HCT116 (cell line): ENCODE measurements at regions not wholly inside any gene's neighbourhood (a gene's known extent, or its start where the extent isn't known, plus 50 kb on each side); places are given as distances from the start of the nearest gene placed in this dataset.
"Not testable (repeated sequence)": the region's sequence is repeated elsewhere in the genome, so short reads cannot be mapped to it uniquely, and the experiment has no call there.

ENCODE experiments used
- ATAC-seq: fragments of 200-7000 bp; cut with Tn5 transposase; 2 replicates; pipeline ENCODE4 v1.9.1; 2020; ENCODE audit warnings: mild to moderate bottlenecking, moderate library complexity
- BruUV-seq: library from RNA; stranded (reverse); fragments of 400-500 nt; replicated peaks from 2 replicates; lab custom pipeline; 2021; lab: Mats Ljungman, UMichigan
- CTCF ChIA-PET: fragments of 300-600 bp; sonication (Branson Sonifier 250); formaldehyde crosslinking; loops from one replicate; lab custom pipeline; 2021; ENCODE audit warnings: antibody characterized with exemption; lab: Charles Lee
- POLR2A ChIA-PET: fragments of 300-600, 350-600 bp; sonication (Branson Sonifier 250); formaldehyde crosslinking; loops from one replicate; lab custom pipeline; 2021; ENCODE audit warnings: antibody characterized with exemption; lab: Charles Lee
- RAD21 ChIA-PET, 2 experiments: fragments of 300-600 bp; sonication (Branson Sonifier 250); formaldehyde crosslinking; loops; one replicate each; lab custom pipeline; 2023; ENCODE audit warnings: low total read pairs in 2 of 2; ENCODE audit not compliant: uncharacterized antibody in 2 of 2, unreplicated experiment in 2 of 2, low non-redundant PET in 1 of 2; lab: Charles Lee
- DNase-seq: peaks from one replicate; pipeline ENCODE4 v3.0.0-alpha.2; 2010; ENCODE audit warnings: low read depth, low spot score
- H2AFZ ChIP-seq: fragments of 200-600 bp; shearing (Covaris generic), sonication (generic); 2 replicates; pipeline ENCODE4 v1.6.1; 2017; ENCODE audit warnings: low read depth, mixed run types, mixed read lengths, antibody characterized with exemption, low read length; ENCODE audit not compliant: poor library complexity, severe bottlenecking
- H3K27ac ChIP-seq: 2 replicates; pipeline ENCODE4 v1.5.1; 2012; ENCODE audit warnings: low read depth, low read length
- H3K27me3 ChIP-seq: fragments of 200-600 bp; sonication (generic); 2 replicates; pipeline ENCODE4 v1.6.1; 2016; ENCODE audit warnings: mixed run types, low read length, mixed read lengths; ENCODE audit not compliant: insufficient read depth
- H3K36me3 ChIP-seq, 2 experiments: fragments of 200-500 bp in 1 of 2; fragments of 200-600 bp in 1 of 2; sonication (Bioruptor generic) in 1 of 2; sonication (generic) in 1 of 2; 2 replicates each; pipeline versions ENCODE4 v1.5.1 to v1.6.1; 2014 to 2016; ENCODE audit warnings: low read length in 2 of 2, inconsistent platforms in 1 of 2, mixed read lengths in 1 of 2, mixed run types in 1 of 2; ENCODE audit not compliant: insufficient read depth in 2 of 2, control insufficient read depth in 1 of 2
- H3K4me1 ChIP-seq, 2 experiments: fragments of 200-600 bp in 1 of 2; sonication (generic) in 1 of 2; 2 replicates each; pipeline versions ENCODE4 v1.5.1 to v1.6.1; 2012 to 2017; ENCODE audit warnings: low read length in 2 of 2, inconsistent platforms in 1 of 2, mild to moderate bottlenecking in 1 of 2, mixed read lengths in 1 of 2, mixed run types in 1 of 2, moderate library complexity in 1 of 2; ENCODE audit not compliant: insufficient read depth in 2 of 2, control insufficient read depth in 1 of 2
- H3K4me2 ChIP-seq: fragments of 200-600 bp; sonication (generic); 2 replicates; pipeline ENCODE4 v1.6.1; 2017; ENCODE audit warnings: mixed run types, low read length, mixed read lengths
- H3K4me3 ChIP-seq, 2 experiments: fragments of 200-600 bp in 1 of 2; sonication (generic) in 1 of 2; replicated peaks in 1 of 2; 2 replicates each; pipeline ENCODE4 v1.5.1; 2011 to 2016; ENCODE audit warnings: low read length in 2 of 2, control low read depth in 1 of 2, low read depth in 1 of 2, mild to moderate bottlenecking in 1 of 2, mixed read lengths in 1 of 2, mixed run types in 1 of 2
- H3K79me2 ChIP-seq: fragments of 200-600 bp; sonication (generic); 2 replicates; pipeline ENCODE4 v1.6.1; 2017; ENCODE audit warnings: mild to moderate bottlenecking, mixed run types, low read length, moderate library complexity, mixed read lengths; ENCODE audit not compliant: insufficient read depth
- H3K9ac ChIP-seq: fragments of 200-600 bp; sonication (generic); 2 replicates; pipeline ENCODE4 v1.6.1; 2016; ENCODE audit warnings: low read length, mixed read lengths
- H3K9me2 ChIP-seq: fragments of 200-600 bp; sonication (generic), shearing (Covaris generic); 2 replicates; pipeline ENCODE4 v1.6.1; 2017; ENCODE audit warnings: mixed run types, mild to moderate bottlenecking, moderate library complexity; ENCODE audit not compliant: insufficient read depth
- H3K9me3 ChIP-seq, 2 experiments: fragments of 200-500 bp in 1 of 2; fragments of 200-600 bp in 1 of 2; sonication (Bioruptor generic) in 1 of 2; sonication (generic) in 1 of 2; 2 replicates each; pipeline ENCODE4 v1.6.1; 2014 to 2017; ENCODE audit warnings: low read length in 2 of 2, mixed read lengths in 2 of 2, inconsistent platforms in 1 of 2, low read depth in 1 of 2, mild to moderate bottlenecking in 1 of 2, mixed run types in 1 of 2, moderate library complexity in 1 of 2; ENCODE audit not compliant: control insufficient read depth in 1 of 2, insufficient read depth in 1 of 2
- H4K20me1 ChIP-seq: fragments of 200-600 bp; sonication (generic), shearing (Covaris generic); 2 replicates; pipeline ENCODE4 v1.6.1; 2017; ENCODE audit warnings: mixed run types, mild to moderate bottlenecking, moderate library complexity; ENCODE audit not compliant: insufficient read depth
- EZH2 ChIP-seq: fragments of 200-600 bp; sonication (generic); IDR thresholded peaks from 2 replicates; pipeline ENCODE4 v1.6.1; 2017; ENCODE audit warnings: antibody characterized with exemption, mixed run types
- EZH2phosphoT487 ChIP-seq: fragments of 200-600 bp; IDR thresholded peaks from 2 replicates; pipeline ENCODE4 v1.6.1; 2018; ENCODE audit warnings: antibody characterized with exemption, borderline replicate concordance
- FOSL1 ChIP-seq: IDR thresholded peaks from 2 replicates; pipeline ENCODE4 v1.6.1; 2012; ENCODE audit warnings: low read depth
- POLR2A ChIP-seq: IDR thresholded peaks from 2 replicates; pipeline ENCODE4 v1.7.0; 2011; ENCODE audit warnings: borderline replicate concordance; ENCODE audit not compliant: insufficient read depth, insufficient read length; ENCODE audit errors: extremely low read depth
- REST ChIP-seq: IDR thresholded peaks from 2 replicates; pipeline ENCODE4 v1.6.1; 2012; ENCODE audit warnings: low read depth
- SRF ChIP-seq: IDR thresholded peaks from 2 replicates; pipeline ENCODE4 v1.6.1; 2012; ENCODE audit warnings: low read depth
- TCF7L2 ChIP-seq: IDR thresholded peaks from 2 replicates; pipeline ENCODE4 v1.7.0; 2011; ENCODE audit warnings: borderline replicate concordance, inconsistent platforms; ENCODE audit not compliant: insufficient read depth, insufficient read length; ENCODE audit errors: extremely low read depth
- YY1 ChIP-seq: IDR thresholded peaks from 2 replicates; pipeline ENCODE4 v1.6.1; 2011; ENCODE audit warnings: low read length, low read depth, moderate library complexity, mild to moderate bottlenecking; ENCODE audit not compliant: insufficient replicate concordance; ENCODE audit errors: extremely low read depth
- intact Hi-C: fragments of 100-400 bp; cut with micrococcal nuclease; formaldehyde crosslinking; loops from 2 replicates; pipeline ENCODE4 v1.10.0; 2022
- TF ChIP-seq, protein P1 (sequence below): IDR thresholded peaks from 2 replicates; pipeline ENCODE4 v1.6.1; 2011; ENCODE audit warnings: mild to moderate bottlenecking, low read length, moderate library complexity; ENCODE audit not compliant: insufficient replicate concordance; ENCODE audit errors: extremely low read depth

GRCh38 chr3:96584066-96584465, 230.3 kb upstream of the EPHA6 start:
- H3K79me2 ChIP-seq = no peaks in the 10 kb centered on the region
- POLR2A ChIA-PET = no interaction called here

GRCh38 chr3:96606865-96607264, 207.5 kb upstream of the EPHA6 start:
- H3K4me2 ChIP-seq, BruUV-seq, H3K9me2 ChIP-seq, CTCF ChIA-PET, H4K20me1 ChIP-seq, H3K79me2 ChIP-seq, H3K9ac ChIP-seq, intact Hi-C loops, H3K27me3 ChIP-seq, H3K9me3 ChIP-seq, H2AFZ ChIP-seq, DNase-seq, H3K27ac ChIP-seq, RAD21 ChIA-PET, ATAC-seq, POLR2A ChIA-PET, H3K36me3 ChIP-seq, H3K4me3 ChIP-seq, H3K4me1 ChIP-seq: not testable (repeated sequence)

More at GRCh38 chr3:96584066-96584465, 230.3 kb upstream of the EPHA6 start:
- Histone ChIP-seq H3K36me3 (no peaks in the 10 kb centered on the region), H3K9me2 (no peaks in the 10 kb centered on the region), H3K4me1 (no peaks in the 10 kb centered on the region), H3K4me3 (no peak overlapping the region), H3K4me2 (no peak overlapping the region), H3K27ac (no peak overlapping the region), H3K27me3 (no peaks in the 10 kb centered on the region), H2AFZ (no peak overlapping the region), H3K9ac (no peak overlapping the region), H4K20me1 (no peaks in the 10 kb centered on the region), H3K9me3 (peaks cover 0 to 14% of the 10 kb centered on the region in 2 experiments; a peak in 2 of 4 replicates)
- DNase-seq (no peak), ATAC-seq (no peak)
- BruUV-seq = no TSS peak
- intact Hi-C loops = no loop called here
- CTCF ChIA-PET = no interaction called here
- RAD21 ChIA-PET = no interaction called here
- TF ChIP-seq EZH2 = no peak
- TF ChIP-seq YY1 = no peak
- no peak for TF ChIP-seq EZH2phosphoT487
- no peak for TF ChIP-seq SRF
- no peak for TF ChIP-seq REST
- no peak for TF ChIP-seq TCF7L2
- no peak for TF ChIP-seq FOSL1
- TF ChIP-seq POLR2A = no peak
- TF ChIP-seq, protein P1, sequence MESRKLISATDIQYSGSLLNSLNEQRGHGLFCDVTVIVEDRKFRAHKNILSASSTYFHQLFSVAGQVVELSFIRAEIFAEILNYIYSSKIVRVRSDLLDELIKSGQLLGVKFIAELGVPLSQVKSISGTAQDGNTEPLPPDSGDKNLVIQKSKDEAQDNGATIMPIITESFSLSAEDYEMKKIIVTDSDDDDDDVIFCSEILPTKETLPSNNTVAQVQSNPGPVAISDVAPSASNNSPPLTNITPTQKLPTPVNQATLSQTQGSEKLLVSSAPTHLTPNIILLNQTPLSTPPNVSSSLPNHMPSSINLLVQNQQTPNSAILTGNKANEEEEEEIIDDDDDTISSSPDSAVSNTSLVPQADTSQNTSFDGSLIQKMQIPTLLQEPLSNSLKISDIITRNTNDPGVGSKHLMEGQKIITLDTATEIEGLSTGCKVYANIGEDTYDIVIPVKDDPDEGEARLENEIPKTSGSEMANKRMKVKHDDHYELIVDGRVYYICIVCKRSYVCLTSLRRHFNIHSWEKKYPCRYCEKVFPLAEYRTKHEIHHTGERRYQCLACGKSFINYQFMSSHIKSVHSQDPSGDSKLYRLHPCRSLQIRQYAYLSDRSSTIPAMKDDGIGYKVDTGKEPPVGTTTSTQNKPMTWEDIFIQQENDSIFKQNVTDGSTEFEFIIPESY = no peak
